Dermis blood vessel endothelial cell (primary cell): ENCODE measurements at regions not wholly inside any gene's neighbourhood (a gene's known extent, or its start where the extent isn't known, plus 50 kb on each side); places are given as distances from the start of the nearest gene placed in this dataset.

Experiments
- DNase-seq: peaks from one replicate; pipeline ENCODE4 v3.0.0; 2010

- DNase-seq: no peak
These were observed 407.2 kb downstream of the EFNA5 start for GRCh38 chr5:107263387-107264018.

- DNase-seq: no peak
These were observed 412.7 kb downstream of the EFNA5 start for GRCh38 chr5:107257885-107258520.

GRCh38 chr5:107254902-107255234, 415.9 kb downstream of the EFNA5 start:
- DNase-seq: no peak

- no peak for DNase-seq
These were observed 416.4 kb downstream of the EFNA5 start for GRCh38 chr5:107254214-107254901.

GRCh38 chr5:107253246-107253645, 417.5 kb downstream of the EFNA5 start:
- no peak for DNase-seq

- no peak for DNase-seq
These were observed 419.6 kb downstream of the EFNA5 start for GRCh38 chr5:107251151-107251550.

GRCh38 chr5:107248066-107248695, 422.6 kb downstream of the EFNA5 start:
- DNase-seq: peak; percentile 80

- DNase-seq: no peak
These were observed 423.3 kb downstream of the EFNA5 start for GRCh38 chr5:107247427-107247826.

GRCh38 chr5:107243220-107243579, 427.5 kb downstream of the EFNA5 start:
- no peak for DNase-seq

GRCh38 chr5:107242411-107243219, 428.1 kb downstream of the EFNA5 start:
- no peak for DNase-seq

GRCh38 chr5:107241841-107242240, 428.9 kb downstream of the EFNA5 start:
- DNase-seq: no peak

GRCh38 chr5:107235167-107235566, 435.6 kb downstream of the EFNA5 start:
- no peak for DNase-seq

GRCh38 chr5:107232788-107233187, 437.9 kb downstream of the EFNA5 start:
- DNase-seq: no peak

- DNase-seq: no peak
These were observed 438.4 kb downstream of the EFNA5 start for GRCh38 chr5:107232293-107232692.

- DNase-seq: no peak
These were observed 439.5 kb downstream of the EFNA5 start for GRCh38 chr5:107231191-107231590.

- no peak for DNase-seq
These were observed 440.4 kb downstream of the EFNA5 start for GRCh38 chr5:107230367-107230766.

- no peak for DNase-seq
These were observed 442.5 kb downstream of the EFNA5 start for GRCh38 chr5:107228226-107228625.

- no peak for DNase-seq
These were observed 446.5 kb downstream of the EFNA5 start for GRCh38 chr5:107224272-107224671.

- no peak for DNase-seq
These were observed 447.7 kb downstream of the EFNA5 start for GRCh38 chr5:107223066-107223465.

- DNase-seq: no peak
These were observed 450.7 kb downstream of the EFNA5 start for GRCh38 chr5:107219993-107220392.

- DNase-seq: peak; percentile 33
These were observed 452.1 kb downstream of the EFNA5 start for GRCh38 chr5:107218457-107219193.

- no peak for DNase-seq
These were observed 453.0 kb downstream of the EFNA5 start for GRCh38 chr5:107217721-107218130.
